H1 (cell line): ENCODE measurements at regions not wholly inside any gene's neighbourhood (a gene's known extent, or its start where the extent isn't known, plus 50 kb on each side); places are given as distances from the start of the nearest gene placed in this dataset.

Source experiments
- CTCF ChIA-PET: fragments of 300-600 bp; sonication (Branson Sonifier 250); formaldehyde crosslinking; loops from one replicate; lab custom pipeline; 2021; ENCODE audit not compliant: partially characterized antibody; lab: Charles Lee
- POLR2A ChIA-PET: fragments of 300-600 bp; sonication (Branson Sonifier 250); formaldehyde crosslinking; loops from one replicate; lab custom pipeline; 2021; ENCODE audit warnings: inconsistent platforms; ENCODE audit not compliant: partially characterized antibody; lab: Charles Lee
- DNase-seq, 2 experiments: peaks; one replicate each; pipeline versions ENCODE4 v3.0.0 to v3.0.0-alpha.2; 2010 to 2022; ENCODE audit warnings: low spot score in 2 of 2, low read depth in 1 of 2, mixed read lengths in 1 of 2
- FAIRE-seq: peaks from 2 replicates; lab custom pipeline; 2011; peaks lifted over from hg19 to GRCh38; lab: Jason Lieb, UNC
- H2AFZ ChIP-seq: 2 replicates; pipeline ENCODE4 v1.8.1; 2012; ENCODE audit warnings: low read length, inconsistent platforms
- H2AK5ac ChIP-seq: 2 replicates; pipeline ENCODE4 v1.6.1; 2013; ENCODE audit warnings: low read depth, low read length
- H2BK120ac ChIP-seq: replicated peaks from 2 replicates; pipeline ENCODE3; 2013; ENCODE audit warnings: low read depth, low read length, inconsistent platforms
- H2BK12ac ChIP-seq: 2 replicates; pipeline ENCODE4 v1.6.1; 2013; ENCODE audit warnings: low read depth, low read length
- H2BK15ac ChIP-seq: 2 replicates; pipeline ENCODE4 v1.6.1; 2013; ENCODE audit warnings: low read length
- H2BK20ac ChIP-seq: 2 replicates; pipeline ENCODE4 v1.6.1; 2013; ENCODE audit warnings: low read length
- H2BK5ac ChIP-seq: 2 replicates; pipeline ENCODE4 v1.6.1; 2013; ENCODE audit warnings: low read depth, low read length
- H3K14ac ChIP-seq: 2 replicates; pipeline ENCODE4 v1.6.1; 2013; ENCODE audit warnings: inconsistent platforms; ENCODE audit not compliant: insufficient read length
- H3K18ac ChIP-seq: 2 replicates; pipeline ENCODE4 v1.6.1; 2013; ENCODE audit warnings: low read length; ENCODE audit errors: extremely low read depth
- H3K23ac ChIP-seq: 2 replicates; pipeline ENCODE4 v1.6.1; 2013; ENCODE audit warnings: inconsistent platforms; ENCODE audit not compliant: insufficient read length
- H3K23me2 ChIP-seq: 2 replicates; pipeline ENCODE4 v1.6.1; 2013; ENCODE audit warnings: low read depth, low read length
- H3K27ac ChIP-seq: 2 replicates; pipeline ENCODE4 v1.6.1; 2011; ENCODE audit warnings: low read depth, low read length, inconsistent platforms
- H3K27me3 ChIP-seq, 4 experiments: replicated peaks in 1 of 4; 1 replicate in 1 of 4; 2 replicates in 3 of 4; pipeline versions ENCODE4 v1.6.1 to v1.8.1; 2011 to 2013; ENCODE audit warnings: low read length in 3 of 4, mild to moderate bottlenecking in 3 of 4, inconsistent platforms in 2 of 4, mixed read lengths in 2 of 4, moderate library complexity in 1 of 4; ENCODE audit not compliant: control insufficient read depth in 3 of 4, insufficient read depth in 3 of 4; ENCODE audit errors: extremely low read depth in 1 of 4
- H3K36me3 ChIP-seq, 4 experiments: 2 replicates each; pipeline versions ENCODE4 v1.6.1 to v1.8.1; 2011 to 2013; ENCODE audit warnings: mild to moderate bottlenecking in 4 of 4, low read length in 3 of 4, moderate library complexity in 2 of 4, control low read depth in 1 of 4, inconsistent platforms in 1 of 4; ENCODE audit not compliant: insufficient read depth in 4 of 4, control insufficient read depth in 2 of 4
- H3K4ac ChIP-seq: replicated peaks from 2 replicates; pipeline ENCODE3; 2013; ENCODE audit warnings: low read length, low read depth, mixed read lengths, inconsistent platforms; ENCODE audit not compliant: insufficient read length
- H3K4me1 ChIP-seq, 4 experiments: replicated peaks in 1 of 4; 1 replicate in 1 of 4; 2 replicates in 3 of 4; pipeline versions ENCODE4 v1.6.1 to v1.8.1; 2011 to 2013; ENCODE audit warnings: low read length in 3 of 4, inconsistent platforms in 2 of 4, mixed read lengths in 1 of 4; ENCODE audit not compliant: insufficient read depth in 4 of 4, control insufficient read depth in 3 of 4
- H3K4me2 ChIP-seq, 2 experiments: 2 replicates each; pipeline versions ENCODE4 v1.6.1 to v1.8.1; 2011 to 2013; ENCODE audit warnings: low read depth in 2 of 2, low read length in 2 of 2, control low read depth in 1 of 2, inconsistent platforms in 1 of 2, mild to moderate bottlenecking in 1 of 2; ENCODE audit not compliant: insufficient read depth in 1 of 2
- H3K4me3 ChIP-seq, 4 experiments: fragments of 200-600, 300-600 bp in 1 of 4; sonication (generic), shearing (Covaris generic), sonication (Bioruptor Twin) in 1 of 4; 2 replicates each; pipeline versions ENCODE4 v1.5.1 to v1.8.1; 2011 to 2016; ENCODE audit warnings: low read length in 4 of 4, low read depth in 3 of 4, control low read depth in 2 of 4, inconsistent platforms in 2 of 4, mild to moderate bottlenecking in 2 of 4, mixed read lengths in 1 of 4, moderate library complexity in 1 of 4; ENCODE audit not compliant: insufficient read depth in 2 of 4; ENCODE audit errors: extremely low read depth in 1 of 4
- H3K56ac ChIP-seq: replicated peaks from 2 replicates; pipeline ENCODE3; 2013; ENCODE audit warnings: low read depth, mild to moderate bottlenecking, mixed read lengths, low read length, inconsistent platforms; ENCODE audit not compliant: insufficient read length
- H3K79me1 ChIP-seq: 2 replicates; pipeline ENCODE4 v1.6.1; 2013; ENCODE audit warnings: low read depth, low read length, control low read depth
- H3K79me2 ChIP-seq, 2 experiments: 2 replicates each; pipeline versions ENCODE4 v1.6.1 to v1.8.1; 2012 to 2013; ENCODE audit warnings: low read length in 2 of 2, mild to moderate bottlenecking in 2 of 2, inconsistent platforms in 1 of 2; ENCODE audit not compliant: insufficient read depth in 2 of 2, control insufficient read depth in 1 of 2
- H3K9ac ChIP-seq, 4 experiments: replicated peaks in 1 of 4; 1 replicate in 1 of 4; 2 replicates in 3 of 4; pipeline versions ENCODE4 v1.6.1 to v1.8.1; 2011 to 2013; ENCODE audit warnings: low read depth in 3 of 4, low read length in 3 of 4, control low read depth in 2 of 4, mild to moderate bottlenecking in 2 of 4, moderate library complexity in 2 of 4, inconsistent platforms in 1 of 4; ENCODE audit errors: extremely low read depth in 1 of 4
- H3K9me3 ChIP-seq, 2 experiments: 2 replicates each; pipeline versions ENCODE4 v1.6.1 to v1.8.1; 2012 to 2013; ENCODE audit warnings: mild to moderate bottlenecking in 2 of 2, moderate library complexity in 2 of 2, control low read depth in 1 of 2, inconsistent platforms in 1 of 2, low read depth in 1 of 2, low read length in 1 of 2, mixed read lengths in 1 of 2; ENCODE audit not compliant: insufficient read depth in 2 of 2
- H4K20me1 ChIP-seq, 2 experiments: replicated peaks in 1 of 2; 2 replicates each; pipeline versions ENCODE3 to v1.8.1; 2011 to 2013; ENCODE audit warnings: inconsistent platforms in 2 of 2, low read length in 2 of 2, mild to moderate bottlenecking in 1 of 2; ENCODE audit not compliant: insufficient read depth in 2 of 2, control insufficient read depth in 1 of 2
- H4K5ac ChIP-seq: 2 replicates; pipeline ENCODE4 v1.6.1; 2013; ENCODE audit warnings: low read length, low read depth, mixed read lengths, inconsistent platforms; ENCODE audit not compliant: insufficient read length
- H4K8ac ChIP-seq: 2 replicates; pipeline ENCODE4 v1.8.0; 2013; ENCODE audit warnings: mild to moderate bottlenecking, moderate library complexity, low read length, inconsistent platforms; ENCODE audit not compliant: insufficient read depth; ENCODE audit errors: extremely low read depth
- H4K91ac ChIP-seq: replicated peaks from 2 replicates; pipeline ENCODE3; 2013; ENCODE audit warnings: low read length, mixed read lengths, inconsistent platforms; ENCODE audit not compliant: insufficient read length
- ASH2L ChIP-seq: fragments of 200-600, 300-600 bp; sonication (generic); IDR thresholded peaks from one replicate; pipeline ENCODE4 v1.7.1; 2017; ENCODE audit warnings: low read length
- BRCA1 ChIP-seq: IDR thresholded peaks from 2 replicates; pipeline ENCODE4 v1.6.1; 2012; ENCODE audit warnings: low read depth, low read length, improper control_type of control experiment
- CTCF ChIP-seq, 3 experiments: IDR thresholded peaks; 1 replicate in 2 of 3; 2 replicates in 1 of 3; pipeline versions ENCODE4 v1.5.1 to v1.6.1; 2011; ENCODE audit warnings: low read length in 3 of 3, mild to moderate bottlenecking in 3 of 3, inconsistent platforms in 2 of 3, low read depth in 1 of 3, moderate library complexity in 1 of 3; ENCODE audit not compliant: insufficient read depth in 1 of 3; ENCODE audit errors: control extremely low read depth in 1 of 3
- KDM1A ChIP-seq: fragments of 200-600, 300-600 bp; sonication (generic); IDR thresholded peaks from 2 replicates; pipeline ENCODE4 v1.7.1; 2016; ENCODE audit warnings: mild to moderate bottlenecking, low read length, borderline replicate concordance
- MAFK ChIP-seq: IDR thresholded peaks from 2 replicates; pipeline ENCODE4 v1.6.1; 2012; ENCODE audit warnings: low read depth, mild to moderate bottlenecking, improper control_type of control experiment, low read length
- RAD21 ChIP-seq, 2 experiments: IDR thresholded peaks in 1 of 2; conservative IDR thresholded peaks in 1 of 2; 2 replicates each; pipeline ENCODE4 v1.6.1; 2011; ENCODE audit warnings: low read depth in 2 of 2, low read length in 2 of 2, improper control_type of control experiment in 1 of 2, inconsistent platforms in 1 of 2, mild to moderate bottlenecking in 1 of 2, moderate library complexity in 1 of 2
- RXRA ChIP-seq: IDR thresholded peaks from 2 replicates; pipeline ENCODE4 v1.6.1; 2011; ENCODE audit warnings: low read depth, mild to moderate bottlenecking, low read length, moderate library complexity; ENCODE audit not compliant: insufficient read depth
- SAP30 ChIP-seq: fragments of 300-600 bp; sonication (generic); IDR thresholded peaks from 2 replicates; pipeline ENCODE4 v1.7.1; 2012; ENCODE audit warnings: low read length, moderate library complexity, mild to moderate bottlenecking, inconsistent platforms; ENCODE audit not compliant: insufficient read depth, insufficient replicate concordance
- SIRT6 ChIP-seq: IDR thresholded peaks from one replicate; pipeline ENCODE4 v1.7.1; 2012; ENCODE audit warnings: low read length, inconsistent platforms
- SUZ12 ChIP-seq: fragments of 200-600 bp; sonication (generic); IDR thresholded peaks from 2 replicates; pipeline ENCODE4 v1.6.1; 2012; ENCODE audit warnings: mild to moderate bottlenecking, inconsistent platforms, low read length, moderate library complexity, mixed read lengths
- YY1 ChIP-seq: IDR thresholded peaks from 2 replicates; pipeline ENCODE4 v1.6.1; 2011; ENCODE audit warnings: low read depth, mild to moderate bottlenecking, low read length
- ZNF274 ChIP-seq: IDR thresholded peaks from 2 replicates; pipeline ENCODE4 v1.7.0; 2012; ENCODE audit warnings: low read length, borderline replicate concordance; ENCODE audit errors: extremely low read depth
- WGBS, 2 experiments: shearing (Covaris generic) in 1 of 2; methylation state at CpG; one replicate each; pipeline versions ENCODE4 v1.1.6 to v1.1.7; 2013 to 2015; ENCODE audit warnings: low lambda C conversion rate in 2 of 2, mixed read lengths in 2 of 2, inconsistent platforms in 1 of 2, low coverage in 1 of 2, missing lambda C conversion rate in 1 of 2; ENCODE audit not compliant: insufficient replicate concordance in 2 of 2, insufficient coverage in 1 of 2, insufficient read length in 1 of 2; ENCODE audit errors: extremely low coverage in 1 of 2, missing lambda C conversion rate in 1 of 2; 5-methylcytosine and 5-hydroxymethylcytosine counted together

- H3K79me1 ChIP-seq = no peaks in the 10 kb centered on the region
- H4K8ac ChIP-seq = no peak overlapping the region
- H4K20me1 ChIP-seq = no peaks in the 10 kb centered on the region
- no peaks in the 10 kb centered on the region for H3K27me3 ChIP-seq
- H4K5ac ChIP-seq = no peak overlapping the region
- H2BK5ac ChIP-seq = no peak overlapping the region
- H3K18ac ChIP-seq = no peak overlapping the region
- no peak overlapping the region for H3K9ac ChIP-seq
- no peak overlapping the region for H3K4me2 ChIP-seq
- no peak overlapping the region for H2BK15ac ChIP-seq
- H2BK120ac ChIP-seq = no peak overlapping the region
- 92% methylated on average over 2 of the region's 2 CpGs; no CpG with 5 or more reads in 1 of the 2 experiments for WGBS, 2 experiments
- H3K36me3 ChIP-seq = no peaks in the 10 kb centered on the region
- H2AK5ac ChIP-seq = no peak overlapping the region
- H3K23me2 ChIP-seq = peaks cover 2% of the 10 kb centered on the region; the same call in 1 of the 2 replicates
- H2BK12ac ChIP-seq = no peak overlapping the region
- no peak overlapping the region for H3K14ac ChIP-seq
- CTCF ChIA-PET = interaction anchor here (0.8 kb wide), 1 partner anchor 10 kb away, joined by 3 read pairs; no protein-coding TSS in a partner anchor
- no peak overlapping the region for H2BK20ac ChIP-seq
- POLR2A ChIA-PET = no interaction called here
- H3K4ac ChIP-seq = no peak overlapping the region
- H4K91ac ChIP-seq = no peak overlapping the region
- H3K4me1 ChIP-seq = peaks cover 0 to 4% (median 2%) of the 10 kb centered on the region in 4 experiments; a peak in 2 of 7 replicates
- H3K9me3 ChIP-seq = no peaks in the 10 kb centered on the region
- H3K27ac ChIP-seq = no peak overlapping the region
- no peak overlapping the region for H3K4me3 ChIP-seq
- no peaks in the 10 kb centered on the region for H3K79me2 ChIP-seq
- no peak overlapping the region for H3K23ac ChIP-seq
- DNase-seq = no peak
- H3K56ac ChIP-seq = no peak overlapping the region
- no peak overlapping the region for H2AFZ ChIP-seq
- no peak for FAIRE-seq
- TF ChIP-seq ZNF274 = no peak
- TF ChIP-seq SIRT6 = no peak
- no peak for TF ChIP-seq RAD21 (IDR thresholded peaks at IDR 0.05 in 1 of 2, conservative IDR thresholded peaks at IDR 0.05 in 1 of 2; ENCODE audit: low read depth in 2 of 2, low read length in 2 of 2)
- no peak for TF ChIP-seq RXRA
- no peak for TF ChIP-seq ASH2L
- TF ChIP-seq SUZ12 = no peak
- TF ChIP-seq SAP30 = no peak
- TF ChIP-seq CTCF (IDR thresholded peaks at IDR 0.05; ENCODE audit: control extremely low read depth in 1 of 3, insufficient read depth in 1 of 3, low read depth in 1 of 3, low read length in 3 of 3) = no peak
- no peak for TF ChIP-seq MAFK
- TF ChIP-seq BRCA1 = no peak
- no peak for TF ChIP-seq KDM1A
- no peak for TF ChIP-seq YY1
These were observed 761.7 kb downstream of the ADGRL2 start for GRCh38 chr1:82562448-82562847.
